ENCODE measurements at regions not wholly inside any gene's neighbourhood (a gene's known extent, or its start where the extent isn't known, plus 50 kb on each side); places are given as distances from the start of the nearest gene placed in this dataset.
"Not testable (repeated sequence)": the region's sequence is repeated elsewhere in the genome, so short reads cannot be mapped to it uniquely, and the experiment has no call there.

DNA sequence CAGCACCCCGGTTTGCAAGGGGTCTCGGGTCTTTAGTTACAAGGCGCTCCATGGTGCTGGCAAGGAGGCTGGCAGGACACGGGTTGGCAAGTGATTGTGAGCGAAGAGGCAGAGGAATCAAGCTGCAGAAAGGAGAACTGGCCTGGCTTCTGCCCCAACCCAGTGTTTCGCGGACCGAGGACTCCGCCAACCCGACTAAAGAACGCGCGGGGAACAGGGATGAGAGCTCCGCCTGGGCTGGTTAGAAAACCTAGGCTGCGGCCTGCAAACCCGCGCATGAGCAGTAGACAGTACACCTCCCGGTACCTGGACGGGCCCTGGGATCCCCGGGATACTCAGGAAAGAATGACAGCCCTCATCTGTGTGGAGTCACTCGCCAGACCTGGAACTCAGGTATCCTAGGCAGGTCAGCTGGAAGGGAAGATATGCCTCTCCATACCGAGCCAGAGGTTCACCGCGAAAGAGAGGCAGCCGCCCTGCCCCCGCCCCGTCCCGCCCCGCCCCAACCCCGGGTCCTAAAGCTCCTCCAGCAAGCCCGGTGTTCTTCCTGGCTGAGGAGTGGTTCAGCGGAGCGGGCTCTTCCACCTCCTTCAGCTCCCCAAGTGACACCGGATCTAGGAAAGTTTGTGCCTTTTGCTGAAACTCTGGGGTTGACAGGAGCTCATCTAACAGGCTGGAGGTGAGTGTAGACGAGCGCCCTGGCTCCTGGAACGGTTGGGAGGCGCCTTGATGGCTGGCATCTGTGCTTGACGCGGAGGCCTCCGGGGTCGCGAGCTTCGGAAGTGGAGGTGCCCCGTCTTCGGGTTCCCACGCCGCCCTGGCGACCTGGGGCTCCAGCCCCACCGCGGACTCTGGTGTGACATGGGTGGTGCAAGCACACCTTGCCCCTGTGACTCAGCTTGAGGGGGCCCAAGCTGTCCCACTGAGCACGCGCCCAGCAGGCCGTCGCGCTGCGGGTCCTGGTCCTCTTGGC lies 1847.3 kb upstream of the DEFB115 start:
- peaks cover 15% of the 10 kb centered on the region; the same call in 1 of the 2 replicates for H3K9me3 ChIP-seq (ENCODE audit: insufficient read depth, low read depth, low read length)
- TF ChIP-seq EZH2phosphoT487 (IDR thresholded peaks at IDR 0.05; ENCODE audit: borderline replicate concordance), result no peak
- TF ChIP-seq CTCF (conservative IDR thresholded peaks at IDR 0.05; ENCODE audit: low read length), result no peak
- H4K20me1 ChIP-seq (ENCODE audit: insufficient read depth, low read length, poor library complexity, severe bottlenecking), result no peaks in the 10 kb centered on the region
- no peaks in the 10 kb centered on the region for H3K79me2 ChIP-seq (ENCODE audit: insufficient read depth, low read length)
- H3K4me1 ChIP-seq (ENCODE audit: insufficient read depth, low read length, poor library complexity, severe bottlenecking), result no peaks in the 10 kb centered on the region
- H3K4me3 ChIP-seq (ENCODE audit: low read length, poor library complexity, severe bottlenecking), result no peak overlapping the region
- H3F3A ChIP-seq (ENCODE audit: low read depth), result no peaks in the 10 kb centered on the region
- no peak overlapping the region for H3K9ac ChIP-seq (ENCODE audit: low read depth, low read length, poor library complexity, severe bottlenecking)
- no peaks in the 10 kb centered on the region for H3K36me3 ChIP-seq (ENCODE audit: insufficient read depth, low read length)
- no peaks in the 10 kb centered on the region for H3K9me2 ChIP-seq (replicated peaks; ENCODE audit: low read depth, low read length)
- H3K4me2 ChIP-seq (ENCODE audit: low read depth, low read length, poor library complexity, severe bottlenecking), result no peak overlapping the region
- H2AFZ ChIP-seq (ENCODE audit: low read length), result no peak overlapping the region
- no peaks in the 10 kb centered on the region for H3K27me3 ChIP-seq (ENCODE audit: insufficient read depth, low read length, poor library complexity, severe bottlenecking)

- H3F3A ChIP-seq (ENCODE audit: low read depth), result no peaks in the 10 kb centered on the region
- no peak overlapping the region for H3K9ac ChIP-seq (ENCODE audit: low read depth, low read length, poor library complexity, severe bottlenecking)
- no peaks in the 10 kb centered on the region for H3K79me2 ChIP-seq (ENCODE audit: insufficient read depth, low read length)
- TF ChIP-seq CTCF (conservative IDR thresholded peaks at IDR 0.05; ENCODE audit: low read length) (no peak), EZH2phosphoT487 (IDR thresholded peaks at IDR 0.05; ENCODE audit: borderline replicate concordance) (no peak)
- H4K20me1 ChIP-seq (ENCODE audit: insufficient read depth, low read length, poor library complexity, severe bottlenecking), result no peaks in the 10 kb centered on the region
- no peak overlapping the region for H3K4me3 ChIP-seq (ENCODE audit: low read length, poor library complexity, severe bottlenecking)
- H3K4me2 ChIP-seq (ENCODE audit: low read depth, low read length, poor library complexity, severe bottlenecking), result no peak overlapping the region
- no peaks in the 10 kb centered on the region for H3K9me2 ChIP-seq (replicated peaks; ENCODE audit: low read depth, low read length)
- H3K4me1 ChIP-seq (ENCODE audit: insufficient read depth, low read length, poor library complexity, severe bottlenecking), result no peaks in the 10 kb centered on the region
- H3K27me3 ChIP-seq (ENCODE audit: insufficient read depth, low read length, poor library complexity, severe bottlenecking), result no peaks in the 10 kb centered on the region
- H2AFZ ChIP-seq (ENCODE audit: low read length), result no peak overlapping the region
- no peaks in the 10 kb centered on the region for H3K36me3 ChIP-seq (ENCODE audit: insufficient read depth, low read length)
- H3K9me3 ChIP-seq (ENCODE audit: insufficient read depth, low read depth, low read length), result peaks cover 12% of the 10 kb centered on the region; the same call in 1 of the 2 replicates
Measured at GRCh38 chr20:29410806-29411457, 1846.5 kb upstream of the DEFB115 start.

DNA sequence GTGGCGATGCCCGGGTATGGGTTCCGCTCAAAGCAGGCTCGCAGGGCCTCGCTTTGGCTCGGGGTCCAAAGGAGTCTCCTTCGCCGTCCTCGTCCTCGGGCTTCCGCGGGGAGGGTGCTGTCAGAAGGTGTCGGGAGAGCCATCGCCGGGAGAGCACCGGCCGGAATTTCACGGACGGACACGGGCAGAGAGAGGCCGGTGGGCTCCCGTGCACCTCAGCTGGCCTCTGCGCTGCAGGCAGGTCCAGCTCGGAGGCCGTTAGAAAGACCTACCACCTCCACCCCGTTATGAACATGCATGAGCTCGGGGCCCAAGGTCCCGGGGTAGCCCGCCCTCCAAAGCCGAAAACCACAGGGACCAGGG lies 1846.0 kb upstream of the DEFB115 start:
- not testable (repeated sequence) for H3K4me1 ChIP-seq (ENCODE audit: insufficient read depth, low read length, poor library complexity, severe bottlenecking); H3F3A ChIP-seq (ENCODE audit: low read depth); H2AFZ ChIP-seq (ENCODE audit: low read length); H3K27me3 ChIP-seq (ENCODE audit: insufficient read depth, low read length, poor library complexity, severe bottlenecking); H3K9me2 ChIP-seq (replicated peaks; ENCODE audit: low read depth, low read length); H3K4me2 ChIP-seq (ENCODE audit: low read depth, low read length, poor library complexity, severe bottlenecking); H3K79me2 ChIP-seq (ENCODE audit: insufficient read depth, low read length); H3K4me3 ChIP-seq (ENCODE audit: low read length, poor library complexity, severe bottlenecking); H3K9ac ChIP-seq (ENCODE audit: low read depth, low read length, poor library complexity, severe bottlenecking); H3K36me3 ChIP-seq (ENCODE audit: insufficient read depth, low read length); H4K20me1 ChIP-seq (ENCODE audit: insufficient read depth, low read length, poor library complexity, severe bottlenecking)
- peaks cover 12% of the 10 kb centered on the region; the same call in 1 of the 2 replicates for H3K9me3 ChIP-seq (ENCODE audit: insufficient read depth, low read depth, low read length)
